Adrenal gland (tissue), 9 donors: ENCODE measurements at regions not wholly inside any gene's neighbourhood (a gene's known extent, or its start where the extent isn't known, plus 50 kb on each side); places are given as distances from the start of the nearest gene placed in this dataset.

Experiments
- DNase-seq, 7 donors: peaks; one replicate each; pipeline ENCODE4 v3.0.0-alpha.2; 2019 to 2020
- H3K27ac ChIP-seq, 5 donors: fragments of 200-600 bp; sonication (generic) in 4 of 5; 1 replicate in 3 of 5; 2 replicates in 2 of 5; pipeline versions ENCODE4 v1.5.1 to v1.8.0; 2016 to 2020; ENCODE audit warnings: mild to moderate bottlenecking in 1 of 5
- H3K27me3 ChIP-seq: fragments of 200-600 bp; 2 replicates; pipeline ENCODE4 v1.8.0; 2021
- H3K36me3 ChIP-seq, 2 donors: fragments of 200-600 bp; replicated peaks in 1 of 2; 1 replicate in 1 of 2; 2 replicates in 1 of 2; pipeline versions ENCODE4 v1.5.1 to v1.8.0; 2018 to 2022
- H3K4me1 ChIP-seq, 2 donors: fragments of 200-600 bp; replicated peaks in 1 of 2; 1 replicate in 1 of 2; 2 replicates in 1 of 2; pipeline versions ENCODE4 v1.5.1 to v1.8.0; 2018 to 2021
- H3K4me3 ChIP-seq, 4 donors: fragments of 200-600 bp; sonication (generic) in 3 of 4; one replicate each; pipeline ENCODE4 v1.5.1; 2016 to 2018
- H3K9me3 ChIP-seq, 3 donors: fragments of 200-600 bp; sonication (generic) in 1 of 3; replicated peaks in 1 of 3; 1 replicate in 2 of 3; 2 replicates in 1 of 3; pipeline versions ENCODE4 v1.5.1 to v1.8.0; 2016 to 2021
- POLR2A ChIP-seq, 2 donors: fragments of 450-650 bp; IDR thresholded peaks; one replicate each; pipeline ENCODE4 v1.6.1; 2017; ENCODE audit warnings: antibody characterized with exemption in 2 of 2, mild to moderate bottlenecking in 2 of 2, moderate library complexity in 1 of 2
- WGBS, 4 donors: extraction: QIAGEN DNeasy Blood & Tissue Kit in 2 of 4; methylation state at CpG; one replicate each; pipeline versions ENCODE4 v1.1.5 to v1.1.7; 2013 to 2017; 5-methylcytosine and 5-hydroxymethylcytosine counted together
- intact Hi-C, 2 donors: fragments of 100-400 bp; cut with DNase I; formaldehyde crosslinking; loops; one replicate each; pipeline versions ENCODE4 v1.14.1 to v1.15.0; 2022 to 2023
- TF ChIP-seq, protein P1 (sequence below), 6 experiments: fragments of 450-650 bp in 4 of 6; fragments of 200-600 bp in 2 of 6; sonication (generic) in 1 of 6; IDR thresholded peaks; 1 replicate in 5 of 6; 2 replicates in 1 of 6; pipeline versions ENCODE4 v1.5.1 to v1.8.0; 2016 to 2021; ENCODE audit warnings: antibody characterized with exemption in 6 of 6, mild to moderate bottlenecking in 2 of 6, moderate library complexity in 1 of 6
- donor health status: healthy with polysubstance abuse.
- donor health status: Bipolar disorder and iron deficiency.
- donor health status: DM: yes; HTN: yes; CAD: no.
- donor health status: DM: no; HTN: no; CAD: no.
- donor health status: DM: no; HTN: no; CAD: no.

DNA sequence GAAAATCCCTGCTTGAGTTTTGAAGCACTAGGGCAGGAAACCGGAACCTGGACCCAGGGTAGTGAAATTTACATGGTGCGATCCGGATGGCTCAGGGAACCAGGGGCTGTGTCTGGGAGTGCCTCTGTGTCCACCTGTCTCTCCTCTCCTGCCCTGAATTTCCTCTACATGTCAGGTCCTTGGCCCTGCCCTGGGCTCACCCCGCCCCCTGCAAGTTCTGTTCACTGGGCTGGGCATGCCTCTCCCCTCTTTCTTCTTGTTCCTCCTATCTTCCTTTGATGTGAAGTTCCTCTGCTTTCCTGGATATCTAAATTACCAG is 435.9 kb upstream of the RBMS3 start:
- WGBS, 4 donors: 89 to 98% (median 92%) methylated on average over 4 of the region's 4 CpGs
- Histone ChIP-seq H3K4me3 (no peak overlapping the region), H3K36me3 (no peaks in the 10 kb centered on the region), H3K9me3 (no peaks in the 10 kb centered on the region), H3K4me1 (no peaks in the 10 kb centered on the region), H3K27me3 (no peaks in the 10 kb centered on the region), H3K27ac (no peak overlapping the region)
- TF ChIP-seq, protein P1, sequence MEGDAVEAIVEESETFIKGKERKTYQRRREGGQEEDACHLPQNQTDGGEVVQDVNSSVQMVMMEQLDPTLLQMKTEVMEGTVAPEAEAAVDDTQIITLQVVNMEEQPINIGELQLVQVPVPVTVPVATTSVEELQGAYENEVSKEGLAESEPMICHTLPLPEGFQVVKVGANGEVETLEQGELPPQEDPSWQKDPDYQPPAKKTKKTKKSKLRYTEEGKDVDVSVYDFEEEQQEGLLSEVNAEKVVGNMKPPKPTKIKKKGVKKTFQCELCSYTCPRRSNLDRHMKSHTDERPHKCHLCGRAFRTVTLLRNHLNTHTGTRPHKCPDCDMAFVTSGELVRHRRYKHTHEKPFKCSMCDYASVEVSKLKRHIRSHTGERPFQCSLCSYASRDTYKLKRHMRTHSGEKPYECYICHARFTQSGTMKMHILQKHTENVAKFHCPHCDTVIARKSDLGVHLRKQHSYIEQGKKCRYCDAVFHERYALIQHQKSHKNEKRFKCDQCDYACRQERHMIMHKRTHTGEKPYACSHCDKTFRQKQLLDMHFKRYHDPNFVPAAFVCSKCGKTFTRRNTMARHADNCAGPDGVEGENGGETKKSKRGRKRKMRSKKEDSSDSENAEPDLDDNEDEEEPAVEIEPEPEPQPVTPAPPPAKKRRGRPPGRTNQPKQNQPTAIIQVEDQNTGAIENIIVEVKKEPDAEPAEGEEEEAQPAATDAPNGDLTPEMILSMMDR (IDR thresholded peaks at IDR 0.05): no peak
- no peak for TF ChIP-seq POLR2A (IDR thresholded peaks at IDR 0.05)
- intact Hi-C loops: no loop called here
- DNase-seq: no peak

DNA sequence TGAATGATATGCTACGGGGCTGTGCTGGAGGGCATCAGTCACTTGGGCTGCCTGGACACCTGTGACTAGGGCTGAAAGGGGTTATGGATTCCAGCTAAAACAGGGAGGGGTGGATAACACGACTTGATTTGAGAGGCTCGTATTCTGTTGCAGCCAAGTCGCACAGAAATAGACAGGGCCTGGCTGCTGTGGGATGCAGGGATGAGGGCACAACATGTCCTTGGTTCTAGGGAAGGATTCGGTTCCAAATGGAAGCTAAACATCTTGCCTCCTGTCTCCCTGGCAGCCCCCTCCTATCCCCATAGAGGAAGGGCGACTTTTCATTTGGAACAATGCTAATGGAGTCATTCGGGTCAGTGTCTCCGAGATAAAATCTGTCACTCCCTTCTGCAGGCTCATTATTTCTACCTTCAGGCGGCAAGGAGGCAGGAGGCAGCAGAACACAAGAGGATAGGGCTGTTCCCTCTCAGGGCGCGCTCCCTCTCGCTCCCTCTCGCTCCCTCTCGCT is 433.8 kb upstream of the RBMS3 start:
- DNase-seq: no peak

DNA sequence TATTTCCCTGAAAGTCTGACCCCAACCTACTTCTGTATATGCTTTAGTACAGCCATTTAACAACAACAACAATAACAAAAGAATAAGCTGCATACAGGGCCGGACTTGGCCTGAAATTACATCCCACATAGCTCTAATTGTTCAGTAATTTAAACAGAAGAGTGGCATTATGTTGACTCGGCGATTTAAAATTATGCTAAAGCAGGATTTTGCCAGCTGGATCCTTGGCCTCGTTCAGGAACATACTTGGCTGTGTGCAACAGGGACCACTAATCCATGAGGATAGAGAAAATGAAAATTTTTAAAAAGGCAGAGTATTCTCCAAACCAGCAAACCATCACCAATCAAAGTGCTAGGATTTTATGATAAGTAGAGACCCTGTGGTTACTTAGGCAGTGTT is 433.1 kb upstream of the RBMS3 start:
- Histone ChIP-seq H3K27ac (no peak overlapping the region), H3K9me3 (no peaks in the 10 kb centered on the region), H3K4me1 (no peaks in the 10 kb centered on the region), H3K36me3 (no peaks in the 10 kb centered on the region), H3K4me3 (no peak overlapping the region), H3K27me3 (no peaks in the 10 kb centered on the region)
- DNase-seq: no peak
- intact Hi-C loops: no loop called here
- 78 to 81% (median 80%) methylated on average over 4 of the region's 4 CpGs for WGBS, 4 donors
- no peak for TF ChIP-seq POLR2A (IDR thresholded peaks at IDR 0.05)
- TF ChIP-seq, protein P1 (IDR thresholded peaks at IDR 0.05): no peak

More for the DNA sequence above, 433.8 kb upstream of the RBMS3 start:
- WGBS, 4 donors: 67 to 72% (median 70%) methylated on average over 13 to 14 of the region's 14 CpGs
- intact Hi-C loops: no loop called here
- Histone ChIP-seq H3K27ac (no peak overlapping the region), H3K36me3 (no peaks in the 10 kb centered on the region), H3K9me3 (no peaks in the 10 kb centered on the region), H3K4me1 (no peaks in the 10 kb centered on the region), H3K27me3 (no peaks in the 10 kb centered on the region), H3K4me3 (no peak overlapping the region)
- TF ChIP-seq, protein P1 (IDR thresholded peaks at IDR 0.05): no peak
- no peak for TF ChIP-seq POLR2A (IDR thresholded peaks at IDR 0.05)

DNA sequence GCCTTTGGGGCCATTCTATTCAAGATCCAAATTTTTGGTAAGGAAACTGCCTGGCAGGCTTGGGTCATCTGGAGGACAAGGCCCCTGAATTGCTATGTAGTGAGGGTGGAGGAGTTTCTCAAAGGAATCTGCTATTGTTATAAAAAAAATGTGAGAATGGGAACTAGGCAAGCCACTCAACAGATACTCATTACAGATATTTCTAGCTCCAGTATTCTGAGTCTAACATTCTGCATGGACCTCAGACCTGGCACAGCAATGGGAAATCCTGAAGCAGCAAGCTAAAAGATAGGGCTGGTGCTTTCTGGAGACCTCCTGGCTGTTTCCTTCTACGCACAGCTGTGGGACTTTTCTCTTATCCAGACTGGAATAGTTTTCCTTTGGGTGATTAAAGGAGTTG is 430.7 kb upstream of the RBMS3 start:
- no peak for TF ChIP-seq POLR2A (IDR thresholded peaks at IDR 0.05)
- TF ChIP-seq, protein P1 (IDR thresholded peaks at IDR 0.05): no peak
- DNase-seq: peak in 3 of 7 donors; percentile 11 to 26 (median 14)
- intact Hi-C loops: no loop called here
- Histone ChIP-seq H3K9me3 (no peaks in the 10 kb centered on the region), H3K4me3 (no peak overlapping the region), H3K27ac (no peak overlapping the region), H3K36me3 (no peaks in the 10 kb centered on the region), H3K4me1 (no peaks in the 10 kb centered on the region), H3K27me3 (no peaks in the 10 kb centered on the region)
- WGBS, 4 donors: 81 to 100% (median 93%) methylated on average over 1 of the region's 1 CpG
